Lung (tissue), 11 donors: ENCODE measurements at regions not wholly inside any gene's neighbourhood (a gene's known extent, or its start where the extent isn't known, plus 50 kb on each side); places are given as distances from the start of the nearest gene placed in this dataset.

Experiments used
- ATAC-seq: fragments of 200-7000 bp; cut with Tn5 transposase; one replicate; pipeline ENCODE4 v1.9.1; 2020; ENCODE audit warnings: moderate number of reproducible peaks; ENCODE audit not compliant: insufficient read depth, low FRiP score
- DNase-seq, 3 donors: peaks; one replicate each; pipeline ENCODE4 v3.0.0-alpha.2; 2013 to 2017
- H3K27ac ChIP-seq, 2 donors: one replicate each; pipeline ENCODE4 v1.5.1; 2013; ENCODE audit warnings: mild to moderate bottlenecking in 2 of 2, moderate library complexity in 2 of 2, control low read depth in 1 of 2, inconsistent platforms in 1 of 2, low read depth in 1 of 2, low read length in 1 of 2
- H3K27me3 ChIP-seq, 3 donors: one replicate each; pipeline ENCODE4 v1.5.1; 2013; ENCODE audit warnings: low read length in 2 of 3; ENCODE audit not compliant: control insufficient read depth in 3 of 3, insufficient read depth in 3 of 3
- H3K36me3 ChIP-seq, 4 donors: one replicate each; pipeline ENCODE4 v1.5.1; 2013; ENCODE audit warnings: low read length in 4 of 4, mild to moderate bottlenecking in 1 of 4, moderate library complexity in 1 of 4; ENCODE audit not compliant: control insufficient read depth in 4 of 4, insufficient read depth in 4 of 4
- H3K4me1 ChIP-seq, 5 donors: one replicate each; pipeline ENCODE4 v1.5.1; 2013; ENCODE audit warnings: low read length in 5 of 5, mild to moderate bottlenecking in 2 of 5, moderate library complexity in 1 of 5; ENCODE audit not compliant: control insufficient read depth in 5 of 5, insufficient read depth in 5 of 5
- H3K4me3 ChIP-seq: one replicate; pipeline ENCODE4 v1.5.1; 2013; ENCODE audit warnings: mild to moderate bottlenecking, control low read depth, moderate library complexity
- H3K9ac ChIP-seq, 2 donors: one replicate each; pipeline ENCODE4 v1.5.1; 2013; ENCODE audit warnings: low read length in 2 of 2, control low read depth in 1 of 2; ENCODE audit not compliant: insufficient read depth in 1 of 2
- H3K9me3 ChIP-seq, 4 donors: one replicate each; pipeline ENCODE4 v1.5.1; 2013; ENCODE audit warnings: low read length in 3 of 4, mild to moderate bottlenecking in 1 of 4, moderate library complexity in 1 of 4; ENCODE audit not compliant: control insufficient read depth in 4 of 4, insufficient read depth in 3 of 4
- CTCF ChIP-seq: IDR thresholded peaks from 2 replicates; pipeline ENCODE4 v1.5.1; 2012; ENCODE audit warnings: mild to moderate bottlenecking; ENCODE audit errors: control extremely low read depth, extremely low read depth
- WGBS, 2 donors: extraction: QIAGEN DNeasy Blood & Tissue Kit; methylation state at CpG; one replicate each; pipeline ENCODE4 v1.1.7; 2013; 5-methylcytosine and 5-hydroxymethylcytosine counted together
- donor health status: control.
- donor health status: control.
- donor health status: Bipolar disorder and iron deficiency.
- donor health status: healthy.
- donor health status: DM: yes; HTN: yes; CAD: no.

GRCh38 chr14:58979325-58979724 is 209.1 kb upstream of the DAAM1 start:
- ATAC-seq, result no peak
- Histone ChIP-seq H3K27me3 (peaks cover 0 to under 1% (median 0%) of the 10 kb centered on the region in 3 donors), H3K9ac (no peak overlapping the region), H3K4me3 (no peak overlapping the region), H3K36me3 (no peaks in the 10 kb centered on the region), H3K27ac (no peak overlapping the region), H3K4me1 (peaks cover 0 to 28% (median 9%) of the 10 kb centered on the region in 5 donors), H3K9me3 (peaks cover 0 to 5% (median 0%) of the 10 kb centered on the region in 4 donors)
- TF ChIP-seq CTCF, result no peak
- no peak for DNase-seq
- 74 to 80% methylated on average over 6 of the region's 6 CpGs for WGBS, 2 donors

DNA sequence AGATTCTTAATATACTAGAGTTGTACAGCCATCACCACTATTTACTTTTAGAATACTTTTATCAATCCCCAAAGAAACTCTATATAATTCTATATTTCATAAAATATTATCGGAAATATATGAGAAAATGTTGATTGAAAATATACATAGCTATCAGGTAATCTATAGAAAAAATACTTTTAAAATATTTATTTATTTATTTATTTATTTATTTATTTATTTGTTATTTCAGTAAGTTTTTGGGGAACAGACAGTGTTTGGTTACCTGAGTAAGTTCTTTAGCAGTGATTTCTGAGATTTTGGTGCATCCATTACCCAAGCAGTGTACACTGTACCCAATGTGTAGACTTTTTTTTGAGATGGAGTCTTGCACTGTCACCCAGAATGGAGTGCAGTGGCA is 206.6 kb upstream of the DAAM1 start:
- DNase-seq (no peak), ATAC-seq (no peak)
- H3K4me3 ChIP-seq, result no peak overlapping the region
- no peak overlapping the region for H3K27ac ChIP-seq
- WGBS, 2 donors, result 93 to 96% methylated on average over 1 of the region's 1 CpG
- peaks cover 0 to 24% (median 9%) of the 10 kb centered on the region in 5 donors for H3K4me1 ChIP-seq
- H3K9ac ChIP-seq, result no peak overlapping the region
- no peak for TF ChIP-seq CTCF
- no peaks in the 10 kb centered on the region for H3K36me3 ChIP-seq
- peaks cover 0 to 2% (median 0%) of the 10 kb centered on the region in 4 donors for H3K9me3 ChIP-seq
- H3K27me3 ChIP-seq, result no peaks in the 10 kb centered on the region

DNA sequence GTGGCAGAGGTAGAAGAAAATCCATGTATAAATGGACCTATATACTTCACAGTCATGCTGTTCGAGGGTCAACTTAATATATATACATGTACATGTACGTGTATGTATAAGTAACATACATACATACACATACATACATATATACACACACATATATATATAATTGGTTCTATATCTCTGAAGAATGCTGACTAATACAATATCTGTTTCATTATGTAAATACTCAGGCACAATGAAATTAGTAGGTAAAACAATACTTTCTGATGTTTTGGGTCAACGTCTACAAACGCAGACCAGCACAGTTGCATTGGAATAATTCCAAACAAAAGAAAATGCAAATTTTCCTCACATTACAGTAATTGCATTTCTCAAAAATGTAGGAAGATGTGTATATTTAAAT is 202.7 kb upstream of the DAAM1 start:
- Histone ChIP-seq H3K9ac (no peak overlapping the region), H3K4me3 (no peak overlapping the region), H3K27me3 (no peaks in the 10 kb centered on the region), H3K27ac (no peak overlapping the region), H3K9me3 (peaks cover 0 to 2% (median 0%) of the 10 kb centered on the region in 4 donors), H3K36me3 (no peaks in the 10 kb centered on the region), H3K4me1 (no peaks in the 10 kb centered on the region)
- no peak for DNase-seq
- 90 to 93% methylated on average over 4 of the region's 4 CpGs for whole genome bisulfite sequencing, 2 donors
- TF ChIP-seq CTCF, result no peak
- ATAC-seq, result no peak

DNA sequence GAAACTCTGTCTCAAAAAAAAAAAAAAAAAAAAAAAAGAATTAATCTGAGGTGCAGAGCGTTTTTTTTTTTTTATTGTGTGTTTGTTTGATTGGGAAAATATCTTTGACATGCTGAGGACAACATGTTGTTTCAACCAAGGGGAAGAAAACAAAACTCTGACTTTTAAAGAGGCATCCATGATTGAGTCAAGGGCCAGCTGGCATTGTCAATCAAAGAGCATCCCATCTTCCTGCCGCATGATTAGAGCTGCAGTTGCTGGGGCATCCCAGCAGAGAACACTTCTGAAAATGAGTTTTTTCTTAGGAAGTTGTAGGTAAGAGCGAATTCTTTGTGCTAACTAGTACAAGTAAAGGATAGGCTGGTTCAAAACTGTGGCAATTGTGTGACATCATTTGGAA is 200.9 kb upstream of the DAAM1 start:
- no peak for TF ChIP-seq CTCF
- 86 to 89% methylated on average over 3 of the region's 3 CpGs for whole genome bisulfite sequencing, 2 donors
- Histone ChIP-seq H3K36me3 (no peaks in the 10 kb centered on the region), H3K4me1 (no peaks in the 10 kb centered on the region), H3K9ac (no peak overlapping the region), H3K27me3 (no peaks in the 10 kb centered on the region), H3K4me3 (no peak overlapping the region), H3K27ac (no peak overlapping the region), H3K9me3 (no peaks in the 10 kb centered on the region)
- ATAC-seq (no peak), DNase-seq (no peak)
